NCI-H2171 treated with DMSO at 0.1 percent for 48 hours (cell line): ENCODE measurements at regions not wholly inside any gene's neighbourhood (a gene's known extent, or its start where the extent isn't known, plus 50 kb on each side); places are given as distances from the start of the nearest gene placed in this dataset.
A peak's percentile ranks its signal among the peaks of the same experiment; 100 is the strongest.
"Not testable (repeated sequence)": the region's sequence is repeated elsewhere in the genome, so short reads cannot be mapped to it uniquely, and the experiment has no call there.

Experiments
- DNase-seq: peaks from one replicate; lab custom pipeline; 2025; lab: John Stamatoyannopoulos, UW

DNA sequence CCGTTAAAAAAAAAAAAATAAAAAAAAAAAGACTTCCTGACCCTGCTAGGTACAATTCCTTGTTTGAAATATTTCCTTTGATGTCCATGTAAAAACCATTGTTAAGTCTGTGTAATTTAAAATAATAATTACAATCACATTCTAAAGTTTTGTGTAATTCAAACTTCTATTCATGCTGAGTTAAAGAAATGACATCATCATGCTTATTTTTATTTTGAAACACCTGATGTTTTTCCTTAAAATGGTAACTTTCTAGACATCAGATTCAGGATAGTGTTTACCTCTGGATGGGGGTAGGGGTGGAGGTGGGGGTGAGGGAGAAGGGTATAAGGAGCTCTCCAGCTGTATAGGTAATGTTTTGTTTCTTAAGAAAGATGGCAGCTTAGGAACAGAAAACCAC lies 92.8 kb downstream of the ADCYAP1 start:
- DNase-seq, result no peak

GRCh38 chr18:998936-999335 lies 94.3 kb downstream of the ADCYAP1 start:
- DNase-seq, result peak; percentile 69

DNA sequence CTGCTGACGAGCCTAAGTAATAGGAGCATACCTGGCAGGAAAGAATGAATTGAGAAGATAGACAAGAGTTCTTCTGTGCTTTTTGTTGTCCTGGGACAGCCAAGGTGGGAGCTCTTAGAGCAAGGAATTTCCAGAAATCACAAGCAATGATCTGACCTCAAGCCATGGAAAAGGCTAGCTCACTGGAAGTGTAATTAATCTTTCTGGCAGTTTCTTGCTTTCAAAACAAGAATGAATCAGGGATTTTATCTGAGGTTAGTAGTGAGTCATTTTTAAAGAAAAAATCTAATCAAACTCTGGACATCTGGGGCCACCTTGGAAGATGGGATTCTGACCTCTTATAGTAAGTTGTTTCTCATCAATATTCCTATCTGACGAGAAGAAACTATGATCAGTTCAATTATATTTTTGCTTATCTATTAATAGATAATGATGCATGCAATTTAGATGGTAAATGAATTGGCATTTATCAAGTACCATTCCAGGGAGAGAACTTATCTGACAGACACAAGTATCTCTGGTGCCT lies 98.0 kb downstream of the ADCYAP1 start:
- no peak for DNase-seq

GRCh38 chr18:1003499-1003898 lies 98.8 kb downstream of the ADCYAP1 start:
- DNase-seq, result no peak

DNA sequence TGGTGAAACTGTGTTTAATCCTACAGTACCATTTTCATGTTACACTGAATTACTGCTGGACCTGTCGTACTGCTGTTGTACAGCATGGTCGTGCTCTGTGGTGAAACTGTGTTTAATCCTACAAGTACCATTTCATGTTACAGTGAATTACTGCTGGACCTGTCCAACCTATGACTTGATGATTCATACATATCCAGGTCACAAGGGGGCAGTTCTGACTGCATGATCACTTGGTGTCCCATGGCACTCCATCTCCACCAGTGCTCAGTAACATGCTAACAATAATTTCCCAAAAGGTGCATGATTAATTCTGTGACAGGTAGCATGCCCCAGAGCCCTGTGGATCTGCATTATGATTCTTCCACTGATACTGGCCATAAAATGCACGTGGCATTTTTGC lies 101.6 kb downstream of the ADCYAP1 start:
- DNase-seq, result no peak

GRCh38 chr18:1006965-1007364 lies 102.3 kb downstream of the ADCYAP1 start:
- no peak for DNase-seq

DNA sequence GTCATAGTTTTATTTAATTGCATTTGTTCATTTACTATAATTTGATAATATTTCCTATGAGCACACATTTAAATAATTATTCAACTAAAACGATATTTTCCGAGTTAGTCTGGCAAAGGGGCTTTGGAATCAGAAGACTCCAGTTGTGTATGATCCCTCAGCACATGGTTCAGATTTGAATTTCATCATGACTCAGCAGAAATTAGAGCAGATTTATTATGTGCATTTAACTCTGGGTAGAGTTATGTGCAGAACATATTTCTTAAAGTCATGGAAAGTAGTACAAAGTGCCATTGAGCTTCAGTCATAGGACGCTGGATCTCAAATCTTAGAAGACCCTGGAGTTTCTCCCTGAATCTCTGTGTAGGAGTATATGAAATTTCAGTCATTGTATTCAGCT lies 106.7 kb downstream of the ADCYAP1 start:
- DNase-seq, result peak; percentile 6

GRCh38 chr18:1012775-1013174 lies 108.1 kb downstream of the ADCYAP1 start:
- no peak for DNase-seq

DNA sequence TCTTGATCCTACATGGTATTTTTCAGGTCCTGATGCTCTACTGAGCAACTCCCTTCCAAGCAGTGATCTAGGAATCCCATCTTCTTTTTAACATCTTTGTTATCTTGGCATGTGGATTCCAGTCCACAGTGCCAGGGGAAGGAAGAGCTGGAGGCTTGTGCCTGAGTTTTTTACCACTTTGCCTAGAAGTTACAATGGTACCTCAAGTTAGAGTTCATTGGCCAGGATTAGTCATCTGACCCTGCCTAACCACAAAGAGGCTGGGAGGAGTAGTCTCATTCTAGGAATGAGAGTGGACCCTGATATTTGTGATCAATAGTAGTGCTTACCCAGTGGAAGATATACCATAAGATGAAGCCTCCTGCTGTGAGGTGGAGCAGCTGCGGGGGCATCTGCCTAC lies 109.3 kb downstream of the ADCYAP1 start:
- DNase-seq, result no peak

DNA sequence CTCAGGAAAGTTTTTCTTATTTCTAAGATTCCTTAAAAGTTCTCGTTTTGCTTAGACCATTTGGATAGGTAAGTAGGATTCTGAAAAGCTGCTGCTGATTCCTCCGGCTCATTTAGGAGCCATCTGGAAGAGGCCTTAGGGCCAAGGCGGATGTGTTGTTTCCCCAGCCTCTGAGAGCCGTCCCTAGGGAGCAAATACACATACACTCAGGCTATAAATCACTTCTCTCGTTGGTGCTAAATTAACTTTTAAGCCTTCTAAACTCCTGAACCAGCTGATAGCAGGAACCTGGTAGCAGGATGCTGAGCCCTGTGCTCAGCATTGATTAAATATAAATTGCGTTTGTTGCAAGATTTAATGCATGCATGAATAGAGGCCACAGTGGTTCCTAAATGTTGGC lies 109.8 kb downstream of the ADCYAP1 start:
- peak; percentile 91 for DNase-seq

GRCh38 chr18:1014951-1015624 lies 110.4 kb downstream of the ADCYAP1 start:
- DNase-seq, result no peak

GRCh38 chr18:1015777-1016176 lies 111.1 kb downstream of the ADCYAP1 start:
- no peak for DNase-seq

GRCh38 chr18:1017227-1018058 lies 112.8 kb downstream of the ADCYAP1 start:
- no peak for DNase-seq

- peak; percentile 88 for DNase-seq
Observed at GRCh38 chr18:1018181-1018681, 113.6 kb downstream of the ADCYAP1 start.

DNA sequence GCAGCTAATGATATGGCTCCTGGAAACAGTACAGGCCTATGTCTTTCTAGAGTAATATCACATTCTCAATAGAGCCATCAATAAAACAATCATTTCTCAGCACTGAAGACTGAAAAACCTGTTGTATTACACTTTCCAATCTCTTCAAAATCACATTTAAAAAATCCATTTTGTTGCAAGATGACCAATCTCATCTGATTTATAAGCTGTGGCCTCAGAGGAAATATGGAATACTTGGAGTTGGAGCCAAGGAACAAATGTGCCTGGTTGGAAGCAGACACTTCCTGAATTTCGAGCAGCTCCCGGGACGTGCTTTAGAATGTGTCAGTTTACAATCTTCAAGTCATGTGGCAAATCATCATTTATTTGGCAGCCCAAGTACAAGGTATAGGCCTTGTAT lies 114.5 kb downstream of the ADCYAP1 start:
- no peak for DNase-seq

DNA sequence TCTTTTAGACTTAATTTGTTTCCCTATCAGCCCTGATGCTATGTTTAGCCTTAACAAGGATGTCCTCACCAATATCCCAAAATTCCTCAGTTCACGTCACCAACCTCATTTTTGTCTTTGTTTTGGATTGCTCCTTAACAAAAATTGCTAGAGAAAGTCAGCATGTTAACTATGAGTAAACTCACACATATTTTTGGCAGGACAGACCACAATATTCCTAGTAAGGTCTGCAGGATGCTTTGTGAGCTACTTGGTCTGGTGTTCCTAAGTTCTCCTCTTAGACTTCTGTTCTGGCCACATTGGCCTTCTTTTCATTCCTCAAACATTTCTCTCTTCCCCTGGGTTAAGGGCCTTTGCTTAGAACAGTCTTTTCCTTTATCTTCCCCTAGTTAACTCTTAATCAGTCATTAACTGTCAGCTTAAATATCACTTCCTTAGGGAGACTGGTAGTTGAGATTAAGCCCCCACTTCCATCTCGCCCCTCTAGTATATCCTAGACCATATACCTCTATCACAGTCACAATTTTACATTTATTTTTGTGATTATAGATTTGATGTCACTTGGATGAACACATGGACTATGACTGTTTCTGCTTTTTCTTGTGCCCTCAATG lies 116.2 kb downstream of the ADCYAP1 start:
- no peak for DNase-seq

DNA sequence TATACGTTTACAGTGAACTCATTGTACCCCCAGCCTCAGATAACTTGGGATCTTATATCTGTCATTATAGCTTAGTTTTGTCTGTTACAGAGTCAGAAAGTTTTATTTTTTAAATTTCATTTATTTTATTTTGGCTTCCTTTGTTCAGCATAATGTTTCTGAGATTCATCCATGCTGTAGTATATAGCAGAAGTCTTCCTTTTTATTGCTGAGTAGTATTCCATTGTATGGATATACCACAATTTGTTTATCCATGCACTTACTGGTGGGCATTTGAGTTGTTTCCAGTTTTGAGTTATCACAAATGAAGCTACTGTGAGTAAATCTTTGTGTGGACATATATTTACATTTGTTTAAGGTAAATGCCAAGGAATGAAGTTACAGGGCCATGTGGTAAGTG lies 122.3 kb downstream of the ADCYAP1 start:
- DNase-seq, result no peak

DNA sequence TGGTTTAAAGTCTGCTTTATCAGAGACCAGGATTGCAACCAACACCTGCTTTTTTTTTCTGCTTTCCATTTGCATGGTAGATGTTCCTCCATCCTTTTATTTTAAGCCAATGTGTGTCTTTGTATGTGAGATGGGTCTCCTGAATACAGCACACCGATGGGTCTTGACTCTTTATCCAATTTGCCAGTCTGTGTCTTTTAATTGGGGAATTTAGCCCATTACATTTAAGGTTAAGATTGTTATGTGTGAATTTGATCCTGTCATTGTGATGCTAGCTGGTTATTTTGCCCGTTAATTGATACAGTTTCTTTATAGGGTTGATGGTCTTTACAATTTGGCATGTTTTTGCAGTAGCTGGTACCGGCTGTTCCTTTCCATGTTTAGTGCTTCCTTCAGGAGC lies 128.4 kb downstream of the ADCYAP1 start:
- DNase-seq, result not testable (repeated sequence)

DNA sequence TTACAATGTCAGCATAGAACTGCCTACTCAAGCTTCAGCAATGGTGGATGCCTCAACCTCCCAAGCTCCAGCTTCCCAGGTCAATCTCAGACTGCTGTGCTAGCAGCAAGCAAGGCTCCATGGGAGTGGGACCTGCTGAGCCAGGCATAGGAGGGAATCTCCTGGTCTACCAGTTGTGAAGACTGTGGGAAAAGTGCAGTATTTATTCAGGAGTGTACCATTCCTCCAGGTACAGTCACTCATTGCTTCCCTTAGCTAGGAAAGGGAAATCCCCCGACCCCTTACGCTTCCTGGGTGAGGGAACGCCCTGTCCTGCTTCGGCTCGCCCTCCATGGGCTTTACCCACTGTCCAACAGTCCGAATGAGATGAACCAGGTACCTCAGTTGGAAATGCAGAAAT lies 130.3 kb downstream of the ADCYAP1 start:
- no peak for DNase-seq

DNA sequence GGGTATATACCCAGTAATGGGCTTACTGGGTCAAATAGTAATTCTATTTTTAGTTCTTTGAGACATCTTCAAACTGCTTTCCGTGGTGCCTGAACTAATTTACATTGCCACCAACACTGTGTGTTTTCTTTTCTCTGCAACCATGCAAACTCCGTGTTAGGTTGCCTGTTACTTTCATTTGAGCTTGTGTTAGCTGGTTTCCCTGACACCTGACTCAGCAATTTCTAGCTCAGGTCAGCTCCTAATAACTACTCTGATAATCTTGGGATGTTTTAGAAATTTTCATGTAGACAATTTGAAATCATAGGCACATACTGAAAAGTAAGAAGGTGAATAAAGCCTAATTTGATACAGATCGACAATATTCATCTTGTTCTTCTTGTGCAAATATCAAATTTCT lies 132.3 kb downstream of the ADCYAP1 start:
- no peak for DNase-seq

- peak; percentile 37 for DNase-seq
Observed at GRCh38 chr18:1037776-1038175, 133.1 kb downstream of the ADCYAP1 start.

DNA sequence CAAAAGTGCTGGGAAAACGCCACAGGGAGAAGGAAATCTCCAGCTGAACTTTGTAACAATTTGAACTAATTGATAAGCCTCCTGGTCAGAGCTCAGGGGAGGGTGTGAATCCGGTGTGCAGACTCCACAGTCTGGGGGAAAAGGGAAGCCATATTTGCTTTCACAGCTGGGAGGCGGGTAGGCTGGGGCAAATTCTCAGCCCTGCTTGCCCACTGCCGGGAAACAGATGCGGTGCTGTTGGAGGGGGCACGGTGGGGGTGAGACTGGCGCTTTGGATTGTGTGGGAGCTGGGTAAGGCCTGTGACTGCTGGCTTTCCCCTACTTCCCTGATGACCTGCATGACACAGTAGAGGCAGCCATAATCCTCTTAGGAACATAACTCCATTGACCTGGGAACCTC lies 134.8 kb downstream of the ADCYAP1 start:
- DNase-seq, result no peak

DNA sequence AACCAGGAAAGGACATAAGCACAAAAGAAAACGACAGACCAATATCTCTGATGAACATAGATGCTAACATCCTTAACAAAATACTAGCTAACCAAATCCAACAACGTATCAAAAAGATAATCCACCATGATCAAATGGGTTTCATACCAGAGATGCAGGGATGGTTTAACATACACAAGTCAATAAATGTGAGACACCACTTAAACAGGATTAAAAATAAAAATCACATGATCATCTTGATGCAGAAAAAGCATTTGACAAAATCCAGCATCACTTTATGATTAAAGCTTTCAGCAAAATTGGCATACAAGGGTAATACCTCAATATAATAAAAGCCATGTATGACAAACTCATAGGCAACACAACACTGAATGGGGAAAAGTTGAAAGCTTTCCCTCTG lies 138.4 kb downstream of the ADCYAP1 start:
- not testable (repeated sequence) for DNase-seq
